Stimulated activated CD4-positive, alpha-beta T cell treated with anti-CD3 and anti-CD28 coated beads, TNF-alpha, amount 100 ng/mL, for 48 hours (primary cell): ENCODE measurements at regions not wholly inside any gene's neighbourhood (a gene's known extent, or its start where the extent isn't known, plus 50 kb on each side); places are given as distances from the start of the nearest gene placed in this dataset.
A peak's percentile ranks its signal among the peaks of the same experiment; 100 is the strongest.

Experiments
- DNase-seq, 3 donors: peaks; one replicate each; pipeline ENCODE4 v3.0.0-alpha.2; 2020; ENCODE audit warnings: low read depth in 3 of 3

GRCh38 chr12:69062621-69063237 lies 129.8 kb upstream of the CPM start:
- DNase-seq = no peak

GRCh38 chr12:69064734-69065443 lies 131.9 kb upstream of the CPM start:
- DNase-seq = no peak

DNA sequence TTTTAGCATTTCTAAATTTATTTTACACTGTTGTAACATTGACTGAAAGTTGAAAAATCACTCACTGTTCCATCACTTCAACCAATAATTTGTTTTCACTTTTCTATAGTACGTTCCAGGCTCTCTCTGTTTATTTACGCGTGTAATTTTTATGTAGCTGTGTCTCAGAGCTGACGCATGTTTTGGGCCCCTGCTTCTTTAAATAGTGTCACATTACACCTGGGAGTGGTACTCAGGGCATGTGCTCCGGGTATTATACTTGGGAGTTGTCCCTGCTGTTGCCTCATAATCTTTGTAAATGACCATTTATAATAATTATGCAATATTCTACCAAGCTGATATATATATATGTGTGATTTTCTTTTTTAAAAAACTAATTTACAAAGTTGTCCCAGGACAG lies 132.8 kb upstream of the CPM start:
- no peak for DNase-seq

- no peak for DNase-seq
These were observed 133.8 kb upstream of the CPM start for GRCh38 chr12:69066492-69067373.

- DNase-seq = no peak
These were observed 134.7 kb upstream of the CPM start for GRCh38 chr12:69067713-69068112.

GRCh38 chr12:69068448-69068847 lies 135.5 kb upstream of the CPM start:
- no peak for DNase-seq

GRCh38 chr12:69069479-69069878 lies 136.5 kb upstream of the CPM start:
- DNase-seq = no peak

DNA sequence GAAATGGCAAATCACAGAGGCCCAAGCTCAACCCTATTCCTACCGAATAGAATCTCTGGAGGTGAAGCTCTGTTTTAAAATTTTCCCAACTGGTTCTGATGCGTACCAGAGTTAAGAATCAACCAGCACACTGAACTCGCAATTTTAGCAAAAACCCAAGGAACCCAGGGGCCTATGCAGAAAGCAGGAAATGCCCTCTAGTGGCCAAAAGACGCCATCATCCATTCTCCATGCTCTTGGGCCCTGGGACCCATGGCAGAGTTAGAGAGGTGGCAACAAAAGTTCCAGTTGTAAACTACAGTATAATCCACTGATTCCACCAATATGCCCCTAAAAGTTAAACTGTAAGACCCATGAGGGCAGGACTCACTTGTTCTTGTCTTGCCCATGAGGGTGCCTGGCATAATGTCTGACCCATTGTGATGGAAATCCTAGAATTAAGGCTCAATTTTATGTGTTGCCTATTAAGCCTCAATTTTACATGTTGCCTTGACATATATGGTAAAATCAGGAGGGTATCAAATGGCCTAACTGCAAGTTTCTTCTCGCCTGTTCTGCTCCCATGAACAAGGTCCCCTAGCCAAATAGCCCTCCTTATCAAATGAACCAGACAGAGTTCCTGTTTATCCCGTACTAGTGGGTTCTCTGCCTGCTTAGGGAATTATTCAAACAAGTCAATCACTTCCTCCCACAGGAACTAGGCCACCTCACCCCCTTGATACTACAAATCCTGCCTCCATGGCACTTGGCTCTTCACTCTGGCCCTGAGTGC lies 137.5 kb upstream of the CPM start:
- DNase-seq = peak; percentile 49 to 61 (median 55)

DNA sequence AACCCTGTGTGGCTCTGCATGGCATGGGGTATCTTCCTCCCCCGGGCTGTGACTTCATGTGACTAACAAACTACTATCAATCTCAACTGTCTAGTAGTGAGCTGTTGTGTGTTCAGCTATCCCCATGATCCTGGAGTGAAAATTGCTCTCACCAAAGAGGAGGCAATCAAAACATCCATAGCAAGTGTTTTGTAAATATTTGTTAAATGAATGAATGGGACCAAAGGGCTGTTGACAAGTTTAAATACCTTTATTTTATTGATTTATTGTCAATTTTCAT lies 138.1 kb upstream of the CPM start:
- DNase-seq = no peak

GRCh38 chr12:69073035-69073434 lies 140.1 kb upstream of the CPM start:
- no peak for DNase-seq

DNA sequence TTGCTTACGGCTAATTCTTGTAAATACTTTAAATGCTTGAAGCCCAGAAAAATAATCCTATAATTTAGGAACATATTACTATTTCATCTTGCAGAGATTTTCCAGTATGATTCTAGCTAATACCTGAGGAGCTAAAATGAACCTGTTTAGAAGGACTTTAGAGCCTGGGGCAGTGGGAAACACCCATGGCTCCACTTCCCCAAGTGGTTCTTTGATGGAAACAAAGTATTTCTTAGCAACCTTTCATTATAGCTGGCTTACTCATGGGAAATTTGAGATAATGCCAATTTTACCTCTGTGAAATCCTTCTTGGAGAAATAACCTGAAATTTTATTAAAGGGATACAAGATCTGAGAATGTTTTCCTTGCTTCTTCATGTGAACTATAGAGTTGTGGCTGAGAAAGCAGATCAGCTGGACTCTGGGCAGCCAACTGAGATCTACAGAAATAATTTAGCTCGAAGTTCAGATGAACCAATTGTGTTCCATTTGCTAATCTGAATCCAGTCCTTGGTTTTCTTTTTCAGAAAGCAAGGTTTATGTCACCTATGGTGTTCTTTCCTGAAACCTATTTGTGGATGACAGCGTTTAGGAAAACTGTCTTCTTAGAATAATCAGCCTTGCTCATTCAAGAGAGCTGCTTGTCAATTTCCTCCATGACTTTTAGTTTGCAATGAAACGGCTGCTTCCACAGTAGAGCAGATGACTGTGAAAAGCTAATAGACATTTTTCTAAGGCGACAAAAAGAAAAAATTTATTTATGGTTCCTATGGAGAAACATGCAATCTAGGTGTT lies 141.8 kb upstream of the CPM start:
- DNase-seq = no peak

- DNase-seq = no peak
These were observed 150.7 kb upstream of the CPM start for GRCh38 chr12:69083689-69084088.

DNA sequence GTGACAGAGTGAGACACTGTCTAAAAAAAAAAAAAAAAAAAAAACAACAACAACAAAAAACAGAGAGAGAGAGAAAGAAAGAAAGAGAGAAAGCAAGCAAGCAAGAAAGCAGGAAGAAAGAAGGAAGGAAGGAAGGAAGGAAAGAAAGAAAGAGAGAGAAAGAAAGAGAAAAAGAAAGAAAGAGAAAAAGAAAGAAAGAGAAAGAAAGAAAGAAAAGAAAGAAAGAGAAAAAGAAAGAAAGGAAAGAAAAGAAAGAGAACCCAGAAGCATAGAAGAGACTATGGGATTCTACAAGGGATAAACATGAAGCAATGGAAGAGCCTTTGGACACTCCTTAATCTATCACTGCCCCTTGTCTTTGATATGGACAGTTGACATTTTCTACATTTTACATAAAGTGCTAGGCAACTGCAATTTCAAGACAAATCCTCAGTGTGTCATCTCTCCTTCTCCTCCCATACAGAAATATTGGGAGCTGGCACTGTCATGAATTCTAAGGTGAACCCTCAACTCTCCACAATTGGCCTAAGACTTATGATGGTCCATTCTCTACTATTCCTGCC lies 151.9 kb upstream of the CPM start:
- no peak for DNase-seq

DNA sequence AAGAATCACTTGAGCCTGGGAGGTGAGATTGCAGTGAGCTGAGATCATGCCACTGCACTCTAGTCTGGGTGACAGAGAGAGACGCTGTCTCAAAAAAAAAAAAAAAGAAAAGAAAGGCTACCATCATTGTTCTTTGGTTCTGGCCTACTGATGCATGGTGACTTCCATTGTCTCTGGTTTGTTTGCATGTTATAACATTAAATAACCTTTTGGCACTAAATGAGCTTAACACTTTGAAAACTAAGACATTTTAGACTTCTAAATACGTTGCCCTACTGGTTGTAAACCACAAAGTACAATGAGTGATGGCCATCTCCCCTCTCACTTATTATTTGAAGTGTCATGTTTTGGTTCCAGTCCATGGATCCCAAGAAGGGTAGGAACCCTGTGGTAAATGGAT lies 152.9 kb upstream of the CPM start:
- DNase-seq = no peak

DNA sequence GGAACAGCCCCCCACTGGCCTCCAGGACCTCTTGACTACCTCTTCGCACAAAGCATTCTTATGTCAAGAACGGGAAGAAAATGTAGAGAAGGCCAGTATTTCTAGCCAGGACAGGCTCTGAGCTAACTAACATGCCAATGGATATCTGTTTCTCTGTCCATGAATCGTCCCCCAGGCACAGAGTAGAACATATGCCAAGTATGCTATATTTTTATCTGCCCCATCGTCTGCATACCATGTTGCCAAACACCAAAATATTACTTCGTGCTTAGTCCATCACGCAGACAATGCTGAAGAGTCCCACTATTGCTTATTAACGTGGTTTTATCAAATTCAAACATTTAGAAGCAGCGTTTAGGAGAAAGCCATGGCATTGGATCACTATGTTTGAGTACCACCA lies 151.4 kb upstream of the CPSF6 start:
- no peak for DNase-seq

- DNase-seq = no peak
These were observed 148.6 kb upstream of the CPSF6 start for GRCh38 chr12:69090722-69091121.

DNA sequence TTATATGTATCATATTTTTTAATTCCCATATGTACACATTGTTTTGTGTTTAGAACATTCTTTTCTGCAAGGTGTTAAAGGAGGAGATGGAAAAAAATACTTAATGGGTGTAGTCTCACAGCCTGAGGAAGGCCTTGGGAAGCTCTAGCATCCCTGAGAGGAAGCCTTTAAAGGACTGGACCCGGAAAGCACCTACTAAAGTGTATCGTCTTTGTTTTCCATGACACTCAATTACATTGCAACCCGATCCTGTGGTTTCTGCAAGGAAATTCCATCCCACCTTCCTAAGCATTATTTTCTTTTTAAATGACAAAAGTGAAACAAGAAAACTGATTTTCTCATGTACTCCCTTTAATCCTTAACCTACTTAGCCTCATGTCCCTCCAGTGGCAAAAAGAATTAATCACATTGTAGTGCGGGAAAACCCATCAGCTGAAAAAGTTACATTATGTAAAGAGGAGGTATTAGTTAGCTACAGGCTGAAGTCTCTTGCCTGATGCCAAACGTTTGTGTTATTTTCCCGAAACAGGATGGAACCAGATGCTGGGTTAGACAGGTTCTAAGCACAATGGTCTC lies 147.8 kb upstream of the CPSF6 start:
- no peak for DNase-seq

DNA sequence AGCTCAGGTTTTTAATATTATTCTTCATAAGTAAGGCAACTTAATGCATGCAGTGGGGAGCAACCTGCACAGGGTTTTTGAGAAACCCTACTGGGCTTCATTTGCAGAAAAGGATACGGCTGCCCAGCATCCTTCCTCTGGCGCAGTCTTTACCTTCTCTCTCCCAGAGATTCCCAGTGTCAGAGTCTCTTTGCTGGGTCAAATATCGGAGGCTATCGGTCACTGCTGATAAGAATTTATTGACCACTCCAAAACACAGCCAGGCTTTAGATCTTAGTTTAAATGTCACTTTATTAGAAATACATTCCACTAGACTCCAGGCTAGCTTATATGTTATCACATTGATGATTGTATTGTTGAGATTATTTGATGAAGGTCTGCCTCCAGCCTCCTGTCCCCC lies 147.2 kb upstream of the CPSF6 start:
- DNase-seq = no peak

DNA sequence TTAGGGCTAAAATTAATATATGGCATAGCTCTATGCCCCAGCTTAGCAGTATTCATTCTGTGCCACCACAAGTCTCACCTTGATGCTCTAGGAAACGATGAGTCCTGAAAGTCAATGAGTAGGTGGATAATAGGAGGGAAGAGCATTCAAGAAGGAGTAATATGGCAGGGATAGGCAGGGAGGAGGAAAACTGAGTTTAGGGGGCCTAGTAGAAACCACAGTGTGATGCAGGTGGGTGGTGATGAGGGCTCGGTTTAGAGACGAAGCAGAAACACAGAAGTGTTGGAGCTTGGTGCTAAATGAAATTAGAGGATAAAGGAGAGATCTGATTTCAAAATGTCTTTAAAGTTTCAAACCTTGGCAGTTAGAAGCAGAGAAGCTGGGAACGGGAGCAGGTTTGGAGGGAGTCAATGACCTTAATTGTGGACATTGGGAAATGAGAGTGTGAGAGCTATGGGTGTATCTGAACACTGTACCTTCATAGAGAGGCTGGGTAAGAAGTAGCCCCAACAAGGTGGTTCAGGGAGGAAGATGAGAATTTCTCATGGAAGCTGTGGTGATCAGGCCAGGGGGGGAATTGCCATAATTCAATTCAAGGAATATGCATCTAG lies 144.7 kb upstream of the CPSF6 start:
- no peak for DNase-seq

DNA sequence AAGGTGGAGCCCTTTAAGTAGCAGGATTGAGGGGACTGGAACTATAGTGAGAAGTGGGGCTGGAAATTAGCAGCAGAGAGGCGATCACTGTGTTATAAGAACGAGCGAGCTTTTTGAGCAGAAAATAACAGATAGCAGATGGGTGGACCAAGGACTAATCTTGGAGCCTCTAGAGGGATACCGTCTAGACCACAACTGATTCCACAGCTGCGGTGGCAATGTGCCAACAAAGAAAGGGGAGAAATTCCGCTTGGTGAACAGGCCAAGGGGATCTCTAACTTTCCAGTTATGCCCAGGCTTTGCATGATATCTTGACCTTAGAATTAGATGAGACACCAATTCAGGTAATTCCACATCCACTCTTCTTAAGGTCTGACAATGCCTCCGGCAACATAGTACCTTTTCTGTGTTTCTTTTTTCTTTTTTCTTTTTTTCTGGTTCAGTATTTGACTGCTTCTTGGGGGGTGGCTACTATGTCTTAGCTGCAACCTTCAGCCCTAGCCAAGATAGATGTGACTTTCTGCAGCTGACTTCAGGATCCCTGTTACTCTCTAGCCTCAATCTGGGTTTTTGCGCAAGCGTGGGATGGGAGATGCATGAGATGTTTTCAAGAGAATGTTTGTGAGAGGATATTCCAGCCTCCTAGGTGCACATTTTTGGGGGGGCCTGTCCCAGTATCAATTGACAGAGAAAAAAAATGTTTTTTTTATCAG lies 143.4 kb upstream of the CPSF6 start:
- DNase-seq = no peak
